ENCODE measurements at regions not wholly inside any gene's neighbourhood (a gene's known extent, or its start where the extent isn't known, plus 50 kb on each side); places are given as distances from the start of the nearest gene placed in this dataset.

DNA sequence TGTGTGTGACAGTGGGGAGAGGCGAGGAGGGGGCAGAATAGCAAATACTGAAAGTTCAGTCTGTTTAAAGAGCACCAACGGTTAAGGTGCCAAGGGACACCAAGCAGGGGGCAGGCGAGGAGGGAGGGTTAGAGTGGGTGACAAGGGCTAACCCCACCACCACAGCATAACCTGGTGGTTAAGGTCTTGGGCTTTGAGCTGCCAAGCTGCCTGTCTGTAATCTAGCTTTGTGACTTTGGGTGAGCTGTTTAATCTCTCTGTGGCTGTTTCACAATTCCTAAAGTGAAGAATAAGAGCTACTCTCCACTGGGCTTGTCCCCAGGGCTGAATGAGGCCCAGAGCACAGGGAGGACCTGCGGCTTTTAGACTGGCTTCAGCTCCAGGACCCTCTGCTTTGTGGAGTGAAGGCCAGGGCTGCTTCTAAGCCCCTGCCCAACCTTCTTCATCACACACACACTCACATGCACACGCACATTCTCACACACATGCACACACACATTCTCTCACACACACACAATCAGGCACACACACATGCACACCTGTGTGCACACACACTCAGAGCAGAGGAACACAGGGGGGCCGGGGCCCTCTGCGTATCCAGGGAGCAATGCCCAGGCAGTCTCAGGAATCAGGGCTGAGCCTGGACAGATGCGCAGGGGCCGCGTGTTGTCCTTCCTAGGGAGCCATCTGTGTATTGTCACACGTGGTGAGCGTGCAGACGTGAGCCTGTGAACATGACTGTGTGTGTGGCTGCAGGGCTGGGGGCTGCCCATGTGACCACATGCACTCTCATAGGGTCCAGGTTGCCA lies 101.6 kb upstream of the TARDBP start:
- Mint-ChIP-seq H3K9me3 (ENCODE audit: unreplicated experiment) (no peaks in the 10 kb centered on the region), H3K27ac (ENCODE audit: unreplicated experiment) (no peak overlapping the region), H3K36me3 (ENCODE audit: low read depth, unreplicated experiment) (no peaks in the 10 kb centered on the region), H3K4me3 (ENCODE audit: unreplicated experiment) (no peak overlapping the region), H3K27me3 (ENCODE audit: unreplicated experiment) (peaks cover 10% of the 10 kb centered on the region), H3K4me1 (ENCODE audit: unreplicated experiment) (no peaks in the 10 kb centered on the region)
- TF ChIP-seq CTCF (IDR thresholded peaks at IDR 0.05; ENCODE audit: unreplicated experiment), result no peak
- no peak for DNase-seq (ENCODE audit: low spot score)

DNA sequence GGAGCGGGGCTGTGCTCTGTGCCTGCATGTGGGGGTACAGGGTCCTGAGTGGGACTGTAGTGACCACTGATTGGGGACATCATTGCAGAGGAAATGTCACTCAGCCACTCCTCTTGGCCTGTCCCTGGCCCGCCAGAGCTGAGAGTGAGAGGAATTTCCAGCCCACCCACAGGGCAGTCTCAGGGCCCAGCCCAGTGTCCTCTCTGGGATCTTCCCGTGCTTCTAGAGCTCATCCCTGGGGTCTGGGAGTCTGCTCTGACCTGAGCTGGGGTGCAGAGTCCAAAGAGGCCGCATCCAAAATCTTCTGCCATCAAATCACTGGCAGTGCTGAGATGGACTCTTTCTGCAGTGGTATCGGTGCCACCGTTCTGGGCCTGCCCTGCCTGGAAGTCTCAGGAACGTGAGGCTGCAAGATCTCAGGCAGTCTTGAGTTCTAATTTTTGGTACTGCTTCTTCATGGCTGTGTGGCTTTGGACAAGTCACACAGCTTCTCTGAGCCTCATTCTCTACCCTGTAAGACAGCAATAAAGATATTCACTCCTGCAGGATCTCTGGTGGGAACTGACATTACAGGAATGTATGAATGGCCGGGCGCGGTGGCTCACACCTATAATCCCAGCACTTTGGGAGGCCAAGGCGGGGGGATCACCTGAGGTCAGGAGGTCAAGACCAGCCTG lies 100.8 kb upstream of the TARDBP start:
- no peak for TF ChIP-seq CTCF (IDR thresholded peaks at IDR 0.05; ENCODE audit: unreplicated experiment)
- Mint-ChIP-seq H3K4me3 (ENCODE audit: unreplicated experiment) (no peak overlapping the region), H3K27me3 (ENCODE audit: unreplicated experiment) (peaks cover 10% of the 10 kb centered on the region), H3K9me3 (ENCODE audit: unreplicated experiment) (no peaks in the 10 kb centered on the region), H3K27ac (ENCODE audit: unreplicated experiment) (peak overlapping the region; percentile 30), H3K36me3 (ENCODE audit: low read depth, unreplicated experiment) (no peaks in the 10 kb centered on the region), H3K4me1 (ENCODE audit: unreplicated experiment) (no peaks in the 10 kb centered on the region)
- no peak for DNase-seq (ENCODE audit: low spot score)

DNA sequence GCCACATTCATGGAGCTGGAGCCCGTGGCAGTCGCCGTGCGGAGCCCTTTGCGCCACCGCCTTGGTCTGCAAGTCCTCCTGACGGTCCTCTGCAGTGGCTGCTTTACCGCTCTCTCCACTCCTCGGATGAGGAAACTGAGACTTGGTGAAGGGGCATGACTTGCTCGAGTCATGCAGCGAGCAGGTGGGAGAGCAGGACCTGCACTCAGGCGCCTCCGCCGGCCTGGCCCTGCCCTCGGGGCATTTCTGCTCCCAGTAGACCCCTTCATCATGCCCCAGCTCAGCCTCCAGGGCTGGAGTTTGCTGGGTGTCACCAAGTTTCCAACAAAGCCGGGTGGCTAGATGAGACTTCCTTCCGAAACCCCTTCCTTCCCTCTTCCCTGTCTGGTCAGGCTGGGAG lies 100.0 kb upstream of the TARDBP start:
- H3K36me3 Mint-ChIP-seq (ENCODE audit: low read depth, unreplicated experiment), result no peaks in the 10 kb centered on the region
- no peak overlapping the region for H3K27ac Mint-ChIP-seq (ENCODE audit: unreplicated experiment)
- no peaks in the 10 kb centered on the region for H3K4me1 Mint-ChIP-seq (ENCODE audit: unreplicated experiment)
- peaks cover 10% of the 10 kb centered on the region for H3K27me3 Mint-ChIP-seq (ENCODE audit: unreplicated experiment)
- H3K9me3 Mint-ChIP-seq (ENCODE audit: unreplicated experiment), result no peaks in the 10 kb centered on the region
- no peak for TF ChIP-seq CTCF (IDR thresholded peaks at IDR 0.05; ENCODE audit: unreplicated experiment)
- no peak overlapping the region for H3K4me3 Mint-ChIP-seq (ENCODE audit: unreplicated experiment)
- no peak for DNase-seq (ENCODE audit: low spot score)

DNA sequence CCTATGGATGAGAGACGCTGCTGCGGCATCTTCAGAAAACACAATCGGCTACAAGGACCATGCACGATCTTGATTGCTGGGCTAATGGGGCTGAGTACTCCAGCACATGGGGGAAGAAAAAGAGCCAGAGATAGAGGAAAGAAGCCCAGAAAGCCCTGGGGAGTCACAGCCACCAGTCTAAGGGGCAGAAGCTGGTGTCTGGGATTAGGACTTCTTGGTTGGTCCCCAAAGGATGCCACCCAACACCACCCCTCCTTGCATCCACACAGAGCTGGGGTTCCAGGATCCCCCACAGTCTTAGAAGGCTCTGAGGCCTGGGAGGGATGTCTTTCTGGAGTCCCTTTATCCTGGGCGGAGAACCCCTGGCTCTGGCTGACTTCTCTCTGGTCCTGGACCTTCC lies 98.4 kb upstream of the TARDBP start:
- peaks cover 3% of the 10 kb centered on the region for H3K4me1 Mint-ChIP-seq (ENCODE audit: unreplicated experiment)
- H3K27me3 Mint-ChIP-seq (ENCODE audit: unreplicated experiment), result peaks cover 10% of the 10 kb centered on the region
- TF ChIP-seq CTCF (IDR thresholded peaks at IDR 0.05; ENCODE audit: unreplicated experiment), result no peak
- no peak overlapping the region for H3K27ac Mint-ChIP-seq (ENCODE audit: unreplicated experiment)
- H3K36me3 Mint-ChIP-seq (ENCODE audit: low read depth, unreplicated experiment), result no peaks in the 10 kb centered on the region
- no peak overlapping the region for H3K4me3 Mint-ChIP-seq (ENCODE audit: unreplicated experiment)
- DNase-seq (ENCODE audit: low spot score), result no peak
- H3K9me3 Mint-ChIP-seq (ENCODE audit: unreplicated experiment), result no peaks in the 10 kb centered on the region

DNA sequence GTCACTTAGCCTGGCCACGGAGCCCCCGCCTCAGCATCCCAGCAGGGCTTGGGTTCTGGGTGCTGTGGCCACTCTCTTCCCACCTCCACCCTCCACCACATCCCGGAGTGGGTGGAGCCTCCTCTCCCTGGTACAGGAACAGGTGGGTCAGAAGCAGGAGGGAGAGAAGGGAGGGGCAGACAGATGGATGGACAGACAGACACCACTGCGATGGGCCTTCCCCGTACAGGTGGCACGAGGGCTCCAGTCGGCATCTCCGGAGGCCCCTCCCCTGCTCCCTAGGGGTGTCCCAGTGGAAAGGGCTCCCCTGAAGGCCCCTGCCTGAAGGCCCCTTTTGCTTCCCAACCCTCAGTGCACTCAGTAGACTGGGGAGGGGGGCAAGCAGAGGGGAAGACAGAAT lies 96.9 kb upstream of the TARDBP start:
- no peak overlapping the region for H3K4me3 Mint-ChIP-seq (ENCODE audit: unreplicated experiment)

More for the DNA sequence above, 96.9 kb upstream of the TARDBP start:
- no peak for DNase-seq (ENCODE audit: low spot score)
- Mint-ChIP-seq H3K9me3 (ENCODE audit: unreplicated experiment) (no peaks in the 10 kb centered on the region), H3K36me3 (ENCODE audit: low read depth, unreplicated experiment) (no peaks in the 10 kb centered on the region), H3K4me1 (ENCODE audit: unreplicated experiment) (peaks cover 3% of the 10 kb centered on the region), H3K27ac (ENCODE audit: unreplicated experiment) (no peak overlapping the region), H3K27me3 (ENCODE audit: unreplicated experiment) (peaks cover 10% of the 10 kb centered on the region)
- TF ChIP-seq CTCF (IDR thresholded peaks at IDR 0.05; ENCODE audit: unreplicated experiment), result no peak

All from endothelial cell (in vitro differentiated cells).